SK-N-MC (cell line): ENCODE measurements at regions not wholly inside any gene's neighbourhood (a gene's known extent, or its start where the extent isn't known, plus 50 kb on each side); places are given as distances from the start of the nearest gene placed in this dataset.

Experiments
- EZH2 ChIP-seq: fragments of 200-600 bp; sonication (generic); IDR thresholded peaks from one replicate; pipeline ENCODE4 v1.6.1; 2017; ENCODE audit warnings: antibody characterized with exemption
- POLR2AphosphoS5 ChIP-seq: IDR thresholded peaks from 2 replicates; pipeline ENCODE4 v1.6.1; 2012; ENCODE audit warnings: mild to moderate bottlenecking, low read depth, low read length, borderline replicate concordance

DNA sequence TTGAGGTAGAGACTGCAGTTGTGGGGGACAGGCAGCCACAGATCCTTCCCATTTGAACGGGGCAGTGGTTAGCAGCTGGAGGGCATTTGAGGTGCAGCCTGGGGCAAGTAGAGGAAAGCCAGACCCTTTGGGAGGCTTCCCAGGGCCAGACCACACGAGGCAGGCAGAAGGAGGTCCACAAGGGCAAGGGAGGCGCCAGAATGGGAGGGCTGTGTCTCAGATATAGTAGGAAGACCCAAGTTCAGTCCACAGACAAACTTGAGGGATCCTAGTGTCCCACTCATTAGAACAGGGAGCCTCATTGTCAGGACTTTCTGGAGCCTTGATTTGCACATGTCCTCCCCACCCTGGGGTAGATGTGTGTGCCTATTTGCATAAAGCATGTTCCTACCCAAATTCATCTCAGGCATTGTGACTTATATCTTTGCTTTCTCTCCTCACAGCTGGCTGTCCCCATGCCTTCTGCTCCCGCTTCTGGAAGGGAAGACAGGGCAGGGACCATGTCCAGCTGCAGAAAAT is 166.0 kb downstream of the VEGFA start:
- TF ChIP-seq EZH2 (no peak), POLR2AphosphoS5 (no peak)
